AG09319 (cell line): ENCODE measurements at regions not wholly inside any gene's neighbourhood (a gene's known extent, or its start where the extent isn't known, plus 50 kb on each side); places are given as distances from the start of the nearest gene placed in this dataset.

Source experiments
- DNase-seq: peaks from one replicate; pipeline ENCODE4 v3.0.0-alpha.2; 2010; ENCODE audit warnings: low read depth; ENCODE audit errors: extremely low read depth
- TF ChIP-seq, protein P1 (sequence below): IDR thresholded peaks from 2 replicates; pipeline ENCODE4 v1.5.1; 2011; ENCODE audit warnings: low read depth, mild to moderate bottlenecking, inconsistent platforms, low read length, moderate library complexity

DNA sequence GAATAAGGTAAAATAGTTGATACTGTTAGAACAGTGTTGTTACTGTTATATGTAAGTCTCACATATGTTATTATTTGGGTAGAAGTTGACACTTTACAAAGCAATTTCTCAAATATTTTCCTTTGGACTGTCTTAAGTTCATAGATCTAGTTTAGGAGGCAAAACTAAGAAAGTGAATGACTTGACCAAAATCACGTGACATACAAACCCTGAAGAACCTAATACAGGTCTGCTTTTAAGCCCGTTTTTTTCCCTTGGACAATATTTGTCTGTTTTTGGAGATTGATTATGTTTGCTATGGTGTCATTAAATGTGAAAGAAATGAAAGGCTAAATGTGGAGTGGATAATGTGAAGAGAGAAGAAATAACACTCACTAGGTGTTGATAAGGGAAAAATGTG lies 644.9 kb upstream of the PITX2 start:
- TF ChIP-seq, protein P1, sequence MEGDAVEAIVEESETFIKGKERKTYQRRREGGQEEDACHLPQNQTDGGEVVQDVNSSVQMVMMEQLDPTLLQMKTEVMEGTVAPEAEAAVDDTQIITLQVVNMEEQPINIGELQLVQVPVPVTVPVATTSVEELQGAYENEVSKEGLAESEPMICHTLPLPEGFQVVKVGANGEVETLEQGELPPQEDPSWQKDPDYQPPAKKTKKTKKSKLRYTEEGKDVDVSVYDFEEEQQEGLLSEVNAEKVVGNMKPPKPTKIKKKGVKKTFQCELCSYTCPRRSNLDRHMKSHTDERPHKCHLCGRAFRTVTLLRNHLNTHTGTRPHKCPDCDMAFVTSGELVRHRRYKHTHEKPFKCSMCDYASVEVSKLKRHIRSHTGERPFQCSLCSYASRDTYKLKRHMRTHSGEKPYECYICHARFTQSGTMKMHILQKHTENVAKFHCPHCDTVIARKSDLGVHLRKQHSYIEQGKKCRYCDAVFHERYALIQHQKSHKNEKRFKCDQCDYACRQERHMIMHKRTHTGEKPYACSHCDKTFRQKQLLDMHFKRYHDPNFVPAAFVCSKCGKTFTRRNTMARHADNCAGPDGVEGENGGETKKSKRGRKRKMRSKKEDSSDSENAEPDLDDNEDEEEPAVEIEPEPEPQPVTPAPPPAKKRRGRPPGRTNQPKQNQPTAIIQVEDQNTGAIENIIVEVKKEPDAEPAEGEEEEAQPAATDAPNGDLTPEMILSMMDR = no peak

DNA sequence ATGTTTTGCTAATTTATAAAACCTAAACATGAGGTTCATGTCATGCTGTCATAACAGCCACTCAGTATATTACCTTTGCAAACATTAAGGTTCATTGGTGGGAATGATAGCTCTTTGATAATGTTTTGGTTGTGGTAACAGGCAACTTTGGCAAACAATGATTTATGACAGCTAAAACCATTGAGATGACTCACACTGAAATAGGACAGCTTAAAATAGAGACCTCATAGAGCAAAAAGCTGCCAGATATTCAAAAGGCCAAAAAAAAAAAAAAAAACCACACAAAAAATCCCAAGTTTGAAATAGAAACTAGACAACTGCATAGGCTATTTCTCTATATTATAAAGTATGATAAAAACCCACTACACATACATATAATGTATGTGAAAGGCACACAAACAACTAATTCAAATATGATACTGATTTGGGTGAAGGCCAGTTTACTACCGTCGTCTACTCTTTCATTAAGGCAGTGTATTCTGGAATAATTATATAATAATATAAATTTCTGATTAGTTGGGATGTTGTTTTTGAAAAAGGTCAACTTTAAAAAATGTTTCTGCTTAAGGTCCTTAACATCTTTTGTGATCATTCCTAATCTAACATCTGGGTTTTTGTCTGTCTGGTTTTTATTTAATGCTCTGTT lies 646.0 kb upstream of the PITX2 start:
- TF ChIP-seq, protein P1 = no peak
- DNase-seq = peak; percentile 12

More for the DNA sequence above, 644.9 kb upstream of the PITX2 start:
- no peak for DNase-seq

DNA sequence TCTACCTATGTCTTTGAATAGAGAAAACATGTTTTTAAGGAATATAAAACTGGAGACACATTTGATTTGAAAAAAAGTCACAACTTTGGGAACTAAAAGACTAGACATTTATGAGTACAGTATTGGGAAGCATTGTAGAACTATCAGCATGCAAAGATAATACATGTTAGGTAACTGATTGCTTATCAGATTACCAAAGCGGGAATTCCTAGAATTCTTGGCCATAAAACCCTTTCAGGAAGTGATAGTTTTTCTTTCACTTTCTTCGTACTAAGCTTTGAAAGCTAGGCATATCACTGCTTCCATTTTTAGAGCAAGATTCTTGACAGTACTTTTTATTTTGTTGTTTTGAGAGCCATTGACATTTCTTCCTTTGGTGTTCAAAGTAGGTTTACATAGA lies 646.6 kb upstream of the PITX2 start:
- TF ChIP-seq, protein P1 = no peak
- DNase-seq = no peak

DNA sequence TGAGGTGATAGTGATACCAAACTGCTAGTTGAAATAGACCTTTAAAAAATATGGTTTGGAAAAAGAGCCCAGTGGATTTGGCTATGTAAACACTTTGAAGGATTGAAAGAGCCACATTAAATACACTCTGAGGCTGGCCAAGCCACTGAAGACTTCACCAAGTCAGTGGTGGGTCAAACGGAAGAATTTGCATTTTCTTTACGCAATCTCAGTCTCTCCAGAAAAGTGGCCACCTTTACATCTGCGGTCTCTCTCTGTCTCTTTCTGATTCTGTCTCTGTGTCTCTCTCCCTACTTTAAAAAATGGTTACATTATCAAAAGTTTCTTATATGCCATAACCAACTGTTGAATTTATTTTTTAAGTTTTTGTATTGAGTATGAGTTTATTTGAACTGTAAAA lies 651.2 kb upstream of the PITX2 start:
- TF ChIP-seq, protein P1 = no peak
- DNase-seq = no peak

DNA sequence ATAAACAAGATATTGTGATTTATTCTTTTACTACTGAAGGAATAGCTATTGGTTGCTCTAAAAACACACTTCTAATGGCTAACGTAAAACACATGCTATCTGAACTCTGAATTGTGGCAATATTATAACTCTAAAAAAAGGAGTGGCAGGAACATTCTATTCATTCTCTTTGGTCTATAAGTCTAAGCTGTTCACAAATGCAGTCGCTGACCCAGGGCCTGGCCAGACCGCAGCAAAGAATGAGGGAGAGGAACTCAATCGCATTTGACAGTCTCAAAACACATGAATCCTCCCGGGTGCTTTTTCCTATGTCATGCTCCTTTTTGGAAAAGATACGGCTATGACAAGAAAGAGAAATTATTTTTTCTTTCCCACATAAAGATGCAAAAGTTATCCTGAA lies 651.6 kb upstream of the PITX2 start:
- DNase-seq = peak; percentile 10
- TF ChIP-seq, protein P1 = no peak

DNA sequence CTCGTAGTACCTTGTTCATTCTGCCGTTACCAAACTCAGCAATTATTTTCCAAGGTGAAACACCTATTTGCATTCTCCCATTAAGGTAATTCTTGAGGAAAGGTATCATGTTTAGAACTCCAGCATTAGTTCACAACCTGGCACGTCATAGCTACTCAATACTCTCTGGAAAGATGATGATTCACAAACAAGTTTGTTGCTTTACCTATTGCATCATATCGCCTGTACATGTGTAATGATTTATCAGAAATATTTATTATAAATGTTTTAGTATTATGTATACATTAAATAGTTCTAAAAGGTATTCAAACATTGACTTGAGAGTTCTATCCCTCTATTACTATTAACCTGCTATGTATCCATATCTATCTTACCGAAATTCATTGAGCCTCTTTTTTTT lies 658.3 kb upstream of the PITX2 start:
- no peak for DNase-seq
- TF ChIP-seq, protein P1 = no peak

DNA sequence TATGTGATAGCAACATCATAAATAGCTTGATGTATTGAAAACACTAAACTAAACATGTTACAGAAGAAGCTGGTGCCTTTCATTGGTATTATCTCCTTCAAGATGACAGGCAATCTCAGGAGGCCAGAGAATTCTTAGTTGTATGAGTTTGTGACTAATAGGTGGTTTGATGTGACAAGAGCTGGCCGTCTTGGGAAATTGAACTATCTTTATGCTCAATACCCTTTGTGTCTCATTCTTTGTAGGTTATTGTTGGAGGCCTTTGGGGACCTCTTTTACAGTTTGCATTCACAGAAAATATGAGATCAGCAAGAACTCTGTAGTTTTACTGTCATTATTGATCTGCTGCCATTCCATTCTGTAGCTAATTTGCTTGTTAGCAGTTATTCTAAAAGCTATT lies 659.2 kb upstream of the PITX2 start:
- no peak for DNase-seq
- TF ChIP-seq, protein P1 = no peak
